ENCODE measurements at regions not wholly inside any gene's neighbourhood (a gene's known extent, or its start where the extent isn't known, plus 50 kb on each side); places are given as distances from the start of the nearest gene placed in this dataset.
"Not testable (repeated sequence)": the region's sequence is repeated elsewhere in the genome, so short reads cannot be mapped to it uniquely, and the experiment has no call there.

GRCh38 chr4:126851391-126851790, 781.4 kb upstream of the INTU start:
- DNase-seq = no peak
- ATAC-seq = no peak

GRCh38 chr4:126853715-126854114, 779.0 kb upstream of the INTU start:
- no peak for ATAC-seq
- no peak for DNase-seq

- DNase-seq (no peak), ATAC-seq (no peak)
Measured at GRCh38 chr4:126856906-126857305, 775.9 kb upstream of the INTU start.

DNA sequence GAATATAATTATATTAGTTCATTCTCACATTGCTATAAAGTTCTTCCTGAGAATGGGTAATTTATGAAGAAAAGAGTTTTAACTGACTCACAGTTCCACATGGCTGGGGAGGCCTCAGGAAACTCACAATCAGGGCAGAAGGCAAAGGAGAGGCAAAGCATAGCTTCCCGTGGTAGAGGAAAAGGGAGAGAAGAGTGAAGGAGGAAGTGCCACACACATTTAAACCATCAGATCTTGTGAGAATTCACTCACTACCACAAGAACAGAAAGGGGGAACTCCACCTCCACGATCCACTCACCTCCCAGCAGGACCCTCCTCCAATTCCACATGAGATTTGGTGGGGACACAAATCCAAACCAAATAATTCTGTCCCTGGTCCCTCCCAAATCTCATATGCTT, 773.4 kb upstream of the INTU start:
- DNase-seq (no peak), ATAC-seq (no peak)

DNA sequence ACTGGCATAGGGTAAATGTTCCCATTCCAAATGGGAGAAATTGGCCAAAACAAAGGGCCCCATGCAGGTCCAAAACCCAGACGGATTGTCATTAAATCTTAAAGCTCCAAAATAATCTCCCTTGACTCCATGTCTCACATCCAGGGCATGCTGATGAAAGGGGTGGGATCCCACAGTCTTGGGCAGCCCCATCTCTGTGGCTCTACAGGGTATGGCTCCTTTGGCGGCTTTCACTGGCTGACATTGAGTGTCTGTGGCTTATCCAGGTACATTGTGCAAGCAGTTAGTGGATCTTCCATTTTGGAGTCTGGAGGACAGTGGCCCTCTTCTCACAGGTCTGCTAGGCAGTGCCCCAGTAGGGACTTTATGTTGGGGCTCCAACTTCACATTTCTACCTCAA, 772.9 kb upstream of the INTU start:
- ATAC-seq = no peak
- no peak for DNase-seq

GRCh38 chr4:126860308-126860707, 772.4 kb upstream of the INTU start:
- DNase-seq (no peak), ATAC-seq (no peak)

- no peak for ATAC-seq
- no peak for DNase-seq
Measured at GRCh38 chr4:126869967-126870366, 762.8 kb upstream of the INTU start.

GRCh38 chr4:126871810-126872209, 760.9 kb upstream of the INTU start:
- DNase-seq (no peak), ATAC-seq (no peak)

DNA sequence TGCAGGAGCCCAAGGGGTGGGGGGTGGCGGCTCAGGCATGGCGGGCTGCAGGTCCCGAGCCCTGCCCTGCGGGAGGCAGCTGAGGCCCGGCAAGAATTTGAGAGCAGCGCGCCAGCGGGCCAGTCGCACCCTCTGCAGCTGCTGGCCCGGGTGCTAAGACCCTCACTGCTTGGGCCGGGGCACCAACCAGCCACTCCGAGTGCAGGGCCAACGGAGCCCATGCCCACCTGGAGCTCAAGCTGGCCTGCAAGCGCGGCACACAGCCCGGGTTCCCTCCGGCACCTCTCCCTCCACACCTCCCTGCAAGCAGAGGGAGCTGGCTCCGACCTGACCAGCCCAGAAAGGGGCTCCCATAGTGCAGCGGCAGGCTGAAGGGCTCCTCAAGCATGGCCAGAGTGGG, 758.2 kb upstream of the INTU start:
- DNase-seq (no peak), ATAC-seq (no peak)

DNA sequence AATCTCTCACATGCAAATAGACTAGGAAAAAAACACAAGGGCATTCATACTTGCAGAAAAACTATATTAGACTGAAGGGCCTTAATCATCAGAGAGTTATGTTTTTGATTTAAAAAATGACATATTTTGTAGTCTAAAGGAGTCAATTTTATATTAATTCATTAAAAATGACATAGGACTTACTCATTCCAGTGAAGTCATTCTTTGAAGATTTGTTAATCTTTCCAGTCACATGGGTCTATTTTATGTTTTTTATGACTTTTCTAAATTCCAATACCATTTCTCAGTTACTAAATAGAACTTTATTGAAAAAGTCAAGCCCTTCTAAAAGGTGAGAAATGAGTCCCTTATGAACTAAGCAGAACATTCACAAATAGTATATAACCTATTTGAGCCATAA, 743.8 kb upstream of the INTU start:
- no peak for DNase-seq
- ATAC-seq = no peak

- no peak for ATAC-seq
Measured at GRCh38 chr4:126890383-126890782, 742.4 kb upstream of the INTU start.

GRCh38 chr4:126890994-126891393, 741.8 kb upstream of the INTU start:
- peak; percentile 28 for ATAC-seq
- DNase-seq = no peak

More at GRCh38 chr4:126890383-126890782, 742.4 kb upstream of the INTU start:
- no peak for DNase-seq

- DNase-seq (no peak), ATAC-seq (no peak)
Measured at GRCh38 chr4:126894963-126895362, 737.8 kb upstream of the INTU start.

DNA sequence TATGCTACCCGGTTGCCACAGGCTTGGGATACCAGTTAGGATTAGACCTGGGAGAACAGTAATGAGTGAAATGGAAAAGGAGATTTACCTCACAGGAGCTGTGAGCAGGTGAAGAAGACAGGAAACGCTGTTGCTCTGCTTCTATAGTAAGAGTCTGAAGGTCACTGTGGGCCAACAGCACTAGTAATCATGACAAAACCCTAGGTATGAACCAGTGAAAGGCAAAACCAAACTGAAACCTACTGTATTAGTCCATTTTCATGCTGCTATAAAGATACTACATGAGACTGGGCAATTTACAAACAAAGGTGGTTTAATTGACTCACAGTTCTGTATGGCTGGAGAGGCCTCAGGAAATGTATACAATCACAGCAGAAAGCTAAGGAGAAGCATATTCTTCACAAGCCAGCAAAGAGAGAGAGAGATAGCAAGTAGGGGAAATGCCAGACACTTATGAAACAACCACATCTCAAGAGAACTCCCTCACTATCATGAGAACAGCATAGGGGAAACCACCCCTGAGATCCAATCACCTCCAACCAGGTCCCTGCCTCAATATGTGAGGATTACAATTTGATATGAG, 736.7 kb upstream of the INTU start:
- ATAC-seq (no peak), DNase-seq (no peak)

DNA sequence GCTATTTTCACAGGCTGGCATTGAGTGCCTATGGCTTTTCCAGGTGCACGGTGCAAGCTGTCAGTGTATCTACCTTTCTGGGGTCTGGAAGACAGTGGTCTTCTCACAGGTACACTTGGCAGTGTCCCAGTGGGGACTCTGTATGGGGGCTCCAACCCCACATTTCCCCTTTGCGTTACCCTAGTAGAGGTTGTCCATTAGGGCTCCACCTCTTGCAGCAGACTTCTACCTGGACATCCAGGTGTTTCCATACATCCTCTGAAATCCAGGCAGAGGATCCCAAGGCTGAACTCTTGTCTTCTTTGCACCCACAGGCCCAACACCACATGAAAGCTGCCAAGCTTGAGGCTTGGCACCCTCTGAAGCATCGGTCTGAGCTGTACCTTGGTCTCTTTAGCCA, 735.7 kb upstream of the INTU start:
- DNase-seq = no peak
- no peak for ATAC-seq

GRCh38 chr4:126898815-126899214, 733.9 kb upstream of the INTU start:
- DNase-seq (no peak), ATAC-seq (no peak)

DNA sequence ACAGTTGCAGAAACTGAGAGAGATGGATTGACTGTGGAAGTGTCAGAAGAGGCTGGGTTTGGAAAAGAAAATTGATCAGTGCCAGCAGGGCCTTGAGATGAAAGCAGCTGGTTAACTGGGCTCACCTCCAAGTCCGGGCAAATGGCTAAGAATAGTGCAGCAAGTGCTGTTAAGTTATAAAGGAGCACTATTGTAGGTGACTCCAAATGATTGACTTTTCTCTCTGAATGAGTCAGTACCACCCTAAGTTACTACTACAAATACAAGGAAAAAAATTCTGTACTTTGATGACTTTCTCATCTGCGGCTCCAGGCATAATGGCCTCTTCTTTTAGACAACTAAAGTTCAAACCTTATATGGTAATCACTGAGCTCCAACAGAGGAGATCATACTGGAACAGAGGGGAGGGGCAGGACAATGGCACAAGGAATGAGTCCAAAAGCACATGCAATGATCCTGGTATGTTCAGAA, 733.4 kb upstream of the INTU start:
- no peak for DNase-seq
- no peak for ATAC-seq

DNA sequence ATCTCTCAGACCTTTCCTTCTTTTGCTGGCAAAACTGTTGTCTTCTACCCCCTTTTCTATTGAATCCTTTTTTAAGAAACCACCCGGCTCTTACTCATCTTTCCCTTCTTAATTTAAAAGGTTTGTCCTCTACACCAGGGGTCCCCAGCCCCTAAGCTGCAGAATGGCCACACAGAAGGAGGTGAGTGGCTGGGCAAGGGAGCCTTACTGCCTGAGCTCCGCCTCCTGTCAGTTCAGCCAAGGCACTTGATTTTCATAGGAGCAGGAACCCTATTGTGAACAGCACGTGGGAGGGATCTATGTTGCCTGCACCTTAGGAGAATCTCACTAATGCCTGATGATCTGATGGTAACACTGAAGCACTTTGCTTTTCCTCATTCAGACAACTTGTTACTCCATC, 726.3 kb upstream of the INTU start:
- ATAC-seq = no peak
- no peak for DNase-seq

DNA sequence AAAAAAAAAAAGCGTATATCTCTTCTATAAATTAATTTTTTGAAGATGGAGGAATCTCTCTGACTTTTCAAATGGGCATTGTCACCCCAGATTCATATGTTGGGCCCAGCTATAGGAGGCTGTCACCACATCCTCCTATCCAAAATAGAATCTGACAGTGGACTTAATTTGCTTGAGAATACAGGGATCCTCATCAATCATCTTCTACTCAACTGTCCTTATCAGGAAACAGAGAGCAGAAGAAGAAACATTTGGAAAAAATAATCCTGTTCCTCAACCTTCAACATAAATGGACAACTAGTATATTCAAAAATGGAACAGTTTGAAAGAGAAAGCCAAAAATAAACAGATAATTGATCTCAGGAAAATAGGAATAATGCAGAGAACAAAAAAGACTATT, 725.4 kb upstream of the INTU start:
- ATAC-seq (no peak), DNase-seq (no peak)

- no peak for DNase-seq
- no peak for ATAC-seq
Measured at GRCh38 chr4:126916049-126916625, 716.6 kb upstream of the INTU start.

GRCh38 chr4:126916626-126917140, 716.1 kb upstream of the INTU start:
- no peak for ATAC-seq
- no peak for DNase-seq

- DNase-seq, ATAC-seq: not testable (repeated sequence)
Measured at GRCh38 chr4:126922328-126922938, 710.3 kb upstream of the INTU start.

DNA sequence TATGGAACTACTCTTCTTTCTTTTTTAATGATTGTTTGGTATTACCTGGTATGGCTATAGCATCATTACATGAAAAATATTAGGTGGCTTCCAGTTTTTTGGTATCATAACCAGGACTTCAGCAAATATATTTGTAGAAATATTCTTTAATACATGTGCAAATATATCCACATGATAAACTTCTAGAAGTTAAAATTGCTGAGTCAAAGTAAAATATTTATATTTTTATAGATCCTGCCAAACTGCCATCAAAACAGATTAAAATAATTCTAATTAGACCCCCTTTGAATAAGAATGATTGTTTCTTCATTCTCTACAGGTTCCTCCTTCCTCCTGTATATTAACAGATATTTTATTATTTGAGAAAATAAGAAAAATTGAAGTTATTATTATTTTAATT, 708.5 kb upstream of the INTU start:
- DNase-seq (no peak), ATAC-seq (no peak)

DNA sequence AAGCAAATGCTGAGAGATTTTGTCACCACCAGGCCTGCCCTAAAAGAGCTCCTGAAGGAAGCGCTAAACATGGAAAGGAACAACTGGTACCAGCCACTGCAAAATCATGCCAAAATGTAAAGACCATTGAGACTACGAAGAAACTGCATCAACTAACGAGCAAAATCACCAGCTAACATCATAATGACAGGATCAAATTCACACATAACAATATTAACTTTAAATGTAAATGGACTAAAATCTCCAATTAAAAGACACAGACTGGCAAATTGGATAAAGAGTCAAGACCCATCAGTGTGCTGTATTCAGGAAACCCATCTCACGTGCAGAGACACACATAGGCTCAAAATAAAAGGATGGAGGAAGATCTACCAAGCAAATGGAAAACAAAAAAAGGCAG, 702.7 kb upstream of the INTU start:
- not testable (repeated sequence) for ATAC-seq, DNase-seq
